Sigmoid colon (tissue), 6 donors: ENCODE measurements at regions not wholly inside any gene's neighbourhood (a gene's known extent, or its start where the extent isn't known, plus 50 kb on each side); places are given as distances from the start of the nearest gene placed in this dataset.

Source experiments
- DNase-seq: peaks from one replicate; pipeline ENCODE4 v3.0.0-alpha.2; 2019
- H3K27ac ChIP-seq, 4 donors: fragments of 200-600 bp; sonication (generic); one replicate each; pipeline ENCODE4 v1.5.1; 2016 to 2019; ENCODE audit warnings: mild to moderate bottlenecking in 1 of 4
- H3K27me3 ChIP-seq, 3 donors: fragments of 200-600 bp; sonication (generic); one replicate each; pipeline ENCODE4 v1.5.1; 2019; ENCODE audit warnings: mild to moderate bottlenecking in 1 of 3
- H3K36me3 ChIP-seq, 4 donors: fragments of 200-600 bp; sonication (generic); one replicate each; pipeline ENCODE4 v1.5.1; 2016 to 2019
- H3K4me1 ChIP-seq, 4 donors: fragments of 200-600 bp; sonication (generic); one replicate each; pipeline ENCODE4 v1.5.1; 2017 to 2019
- H3K4me3 ChIP-seq, 4 donors: fragments of 200-600 bp; sonication (generic); one replicate each; pipeline ENCODE4 v1.5.1; 2017 to 2019; ENCODE audit warnings: mild to moderate bottlenecking in 2 of 4, moderate library complexity in 1 of 4
- H3K9me3 ChIP-seq, 4 donors: fragments of 200-600 bp in 3 of 4; sonication (generic) in 3 of 4; one replicate each; pipeline versions ENCODE4 v1.5.1 to v1.6.1; 2013 to 2019
- EP300 ChIP-seq, 4 donors: sonication (generic); formaldehyde crosslinking; IDR thresholded peaks; one replicate each; pipeline ENCODE4 v1.6.1; 2017; ENCODE audit warnings: antibody characterized with exemption in 4 of 4
- POLR2A ChIP-seq, 2 donors: fragments of 450-650 bp; IDR thresholded peaks; one replicate each; pipeline ENCODE4 v1.6.1; 2016; ENCODE audit warnings: antibody characterized with exemption in 2 of 2, mild to moderate bottlenecking in 2 of 2, moderate library complexity in 2 of 2
- POLR2AphosphoS5 ChIP-seq, 4 donors: sonication (generic); formaldehyde crosslinking; IDR thresholded peaks; one replicate each; pipeline ENCODE4 v1.6.1; 2017; ENCODE audit warnings: antibody characterized with exemption in 4 of 4
- WGBS, 2 donors: extraction: QIAGEN DNeasy Blood & Tissue Kit; methylation state at CpG; one replicate each; pipeline ENCODE4 v1.1.7; 2013; 5-methylcytosine and 5-hydroxymethylcytosine counted together
- intact Hi-C: fragments of 100-400 bp; cut with DNase I; formaldehyde crosslinking; loops from one replicate; pipeline ENCODE4 v1.15.1; 2023
- TF ChIP-seq, protein P1 (sequence below), 4 experiments: fragments of 450-650 bp in 3 of 4; fragments of 200-600 bp in 1 of 4; IDR thresholded peaks; one replicate each; pipeline ENCODE4 v1.5.1; 2016 to 2019; ENCODE audit warnings: antibody characterized with exemption in 4 of 4, mild to moderate bottlenecking in 3 of 4, moderate library complexity in 2 of 4
- donor health status: healthy with polysubstance abuse.
- donor health status: healthy.

DNA sequence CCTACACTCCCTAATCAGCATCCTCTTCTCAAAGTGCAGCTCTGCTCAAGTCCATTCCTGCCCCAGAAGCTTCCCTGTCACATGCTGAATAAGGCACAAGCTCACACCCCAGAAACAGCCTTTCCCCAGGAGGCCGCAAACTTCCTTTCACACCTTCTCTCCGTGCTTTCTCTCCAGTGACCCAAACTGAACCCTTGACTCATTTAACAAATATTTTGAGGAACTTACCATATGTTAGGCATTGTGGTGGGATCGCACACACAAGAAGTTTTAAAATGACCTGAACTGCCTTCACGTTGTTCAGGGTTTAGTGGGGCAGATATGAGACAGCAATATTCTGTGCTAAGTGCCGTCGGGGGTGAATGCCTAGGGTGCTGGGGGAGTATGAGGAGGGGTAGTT lies 161.3 kb downstream of the INSIG2 start:
- Histone ChIP-seq H3K27ac (no peak overlapping the region), H3K4me1 (peaks cover 0 to 6% (median 0%) of the 10 kb centered on the region in 4 donors), H3K36me3 (no peaks in the 10 kb centered on the region), H3K27me3 (peaks cover 0 to 3% (median 0%) of the 10 kb centered on the region in 3 donors), H3K4me3 (no peak overlapping the region), H3K9me3 (no peaks in the 10 kb centered on the region)
- TF ChIP-seq POLR2A (IDR thresholded peaks at IDR 0.05): no peak
- no peak for TF ChIP-seq EP300 (IDR thresholded peaks at IDR 0.05)
- TF ChIP-seq POLR2AphosphoS5 (IDR thresholded peaks at IDR 0.05): no peak
- TF ChIP-seq, protein P1, sequence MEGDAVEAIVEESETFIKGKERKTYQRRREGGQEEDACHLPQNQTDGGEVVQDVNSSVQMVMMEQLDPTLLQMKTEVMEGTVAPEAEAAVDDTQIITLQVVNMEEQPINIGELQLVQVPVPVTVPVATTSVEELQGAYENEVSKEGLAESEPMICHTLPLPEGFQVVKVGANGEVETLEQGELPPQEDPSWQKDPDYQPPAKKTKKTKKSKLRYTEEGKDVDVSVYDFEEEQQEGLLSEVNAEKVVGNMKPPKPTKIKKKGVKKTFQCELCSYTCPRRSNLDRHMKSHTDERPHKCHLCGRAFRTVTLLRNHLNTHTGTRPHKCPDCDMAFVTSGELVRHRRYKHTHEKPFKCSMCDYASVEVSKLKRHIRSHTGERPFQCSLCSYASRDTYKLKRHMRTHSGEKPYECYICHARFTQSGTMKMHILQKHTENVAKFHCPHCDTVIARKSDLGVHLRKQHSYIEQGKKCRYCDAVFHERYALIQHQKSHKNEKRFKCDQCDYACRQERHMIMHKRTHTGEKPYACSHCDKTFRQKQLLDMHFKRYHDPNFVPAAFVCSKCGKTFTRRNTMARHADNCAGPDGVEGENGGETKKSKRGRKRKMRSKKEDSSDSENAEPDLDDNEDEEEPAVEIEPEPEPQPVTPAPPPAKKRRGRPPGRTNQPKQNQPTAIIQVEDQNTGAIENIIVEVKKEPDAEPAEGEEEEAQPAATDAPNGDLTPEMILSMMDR (IDR thresholded peaks at IDR 0.05): no peak
- no peak for DNase-seq
- 51 to 56% methylated on average over 6 of the region's 6 CpGs for WGBS, 2 donors
- intact Hi-C loops: no loop called here

DNA sequence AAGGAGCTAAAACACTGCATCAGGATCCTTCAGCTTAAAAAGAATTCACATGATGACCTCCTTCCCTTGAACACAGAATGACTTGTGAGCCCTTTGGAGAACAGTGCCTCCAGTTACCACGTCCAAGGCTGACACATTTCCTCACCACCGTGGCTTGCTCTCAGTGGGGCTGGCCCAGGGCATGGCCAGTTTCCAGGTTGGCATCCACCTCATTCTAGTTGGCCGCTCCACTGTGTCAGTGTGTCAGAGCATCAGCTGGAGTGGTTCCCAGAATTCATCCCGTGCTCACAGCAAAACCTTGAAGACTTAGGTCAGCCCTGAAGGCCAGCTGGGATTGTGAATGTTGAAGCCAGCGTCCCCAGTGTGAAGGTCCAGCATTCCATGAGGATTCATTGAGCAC lies 158.5 kb downstream of the INSIG2 start:
- no peak for TF ChIP-seq EP300 (IDR thresholded peaks at IDR 0.05)
- no peak for TF ChIP-seq POLR2A (IDR thresholded peaks at IDR 0.05)
- no peak for TF ChIP-seq POLR2AphosphoS5 (IDR thresholded peaks at IDR 0.05)
- TF ChIP-seq, protein P1 (IDR thresholded peaks at IDR 0.05): no peak
- no peaks in the 10 kb centered on the region for H3K36me3 ChIP-seq
- WGBS, 2 donors: 80% methylated on average over 5 of the region's 5 CpGs
- no peak overlapping the region for H3K4me3 ChIP-seq
- H3K27me3 ChIP-seq: peaks cover 0 to 3% (median 0%) of the 10 kb centered on the region in 3 donors
- intact Hi-C loops: no loop called here
- no peak overlapping the region for H3K27ac ChIP-seq
- no peaks in the 10 kb centered on the region for H3K9me3 ChIP-seq
- no peak for DNase-seq
- H3K4me1 ChIP-seq: peaks cover 0 to 5% (median 0%) of the 10 kb centered on the region in 4 donors

DNA sequence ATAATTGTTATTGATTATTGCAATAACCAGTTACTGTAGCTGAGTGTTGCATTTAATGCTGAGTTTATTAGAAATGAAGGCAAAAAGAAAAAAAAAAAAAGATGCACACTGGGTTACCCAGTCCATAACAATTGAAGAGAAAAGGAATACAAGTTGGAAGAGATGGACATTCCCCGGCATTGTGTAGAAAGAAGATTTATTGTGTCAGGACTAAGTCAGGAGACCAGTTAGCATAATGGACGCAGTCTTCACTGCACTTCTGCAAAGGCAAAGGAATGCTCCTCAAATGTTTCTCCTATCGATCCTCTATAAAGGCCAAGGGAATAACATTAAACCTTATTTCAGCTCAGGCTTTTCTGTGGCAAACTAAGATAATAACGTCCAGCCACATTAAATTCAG lies 157.8 kb downstream of the INSIG2 start:
- no peaks in the 10 kb centered on the region for H3K36me3 ChIP-seq
- no peak overlapping the region for H3K4me3 ChIP-seq
- H3K9me3 ChIP-seq: no peaks in the 10 kb centered on the region
- TF ChIP-seq EP300 (IDR thresholded peaks at IDR 0.05): no peak
- TF ChIP-seq POLR2AphosphoS5 (IDR thresholded peaks at IDR 0.05): no peak
- TF ChIP-seq, protein P1 (IDR thresholded peaks at IDR 0.05): no peak
- TF ChIP-seq POLR2A (IDR thresholded peaks at IDR 0.05): no peak
- no peak overlapping the region for H3K27ac ChIP-seq
- no peak for DNase-seq
- no peaks in the 10 kb centered on the region for H3K4me1 ChIP-seq
- 89 to 90% methylated on average over 4 of the region's 4 CpGs for WGBS, 2 donors
- intact Hi-C loops: no loop called here
- H3K27me3 ChIP-seq: peaks cover 0 to 3% (median 0%) of the 10 kb centered on the region in 3 donors

DNA sequence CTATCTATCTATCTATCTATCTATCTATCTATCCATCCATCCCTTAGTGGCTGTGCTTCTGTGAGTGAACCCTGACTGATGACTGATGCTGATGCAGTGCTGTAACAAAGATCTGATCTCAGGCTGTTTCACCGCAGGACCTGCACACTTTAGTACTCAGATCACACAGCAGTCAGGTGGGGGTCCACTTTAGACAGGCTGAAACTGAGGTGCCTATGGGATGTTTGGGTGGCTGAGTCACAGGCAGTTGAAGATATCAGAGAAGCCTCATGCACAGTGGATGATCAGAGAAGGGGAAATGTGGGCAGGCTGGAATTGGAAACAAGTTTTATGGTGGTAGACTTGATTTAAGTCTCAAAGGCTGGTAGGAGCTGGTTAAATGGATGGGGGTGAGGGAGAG lies 156.4 kb downstream of the INSIG2 start:
- DNase-seq: no peak
- Histone ChIP-seq H3K4me1 (no peaks in the 10 kb centered on the region), H3K27me3 (peaks cover 0 to 3% (median 0%) of the 10 kb centered on the region in 3 donors), H3K27ac (no peak overlapping the region), H3K36me3 (no peaks in the 10 kb centered on the region), H3K9me3 (no peaks in the 10 kb centered on the region), H3K4me3 (no peak overlapping the region)
- WGBS, 2 donors: 93 to 95% methylated on average over 1 of the region's 1 CpG
- TF ChIP-seq EP300 (IDR thresholded peaks at IDR 0.05) (no peak), POLR2AphosphoS5 (IDR thresholded peaks at IDR 0.05) (no peak), POLR2A (IDR thresholded peaks at IDR 0.05) (no peak)
- TF ChIP-seq, protein P1 (IDR thresholded peaks at IDR 0.05): no peak
- intact Hi-C loops: no loop called here

DNA sequence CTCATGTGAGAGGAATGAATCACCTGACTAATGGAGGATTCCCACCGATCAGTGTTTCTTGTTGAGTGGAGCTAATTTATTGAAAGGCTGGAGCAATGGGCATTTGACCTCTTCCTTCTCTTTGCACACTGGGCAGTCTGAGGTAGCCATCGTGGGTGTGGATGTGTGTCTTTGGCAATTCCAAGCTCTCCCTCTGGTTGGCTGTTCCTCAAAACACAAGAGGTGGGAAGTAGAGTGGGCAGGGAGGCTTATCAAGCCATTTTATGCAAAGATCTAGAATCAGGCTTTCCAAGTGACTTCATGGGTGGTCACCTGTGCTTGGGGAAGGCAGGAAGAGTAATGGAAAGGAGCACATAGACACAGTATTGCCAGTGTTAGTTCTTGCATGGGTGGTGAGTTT lies 154.8 kb downstream of the INSIG2 start:
- Histone ChIP-seq H3K4me1 (no peaks in the 10 kb centered on the region), H3K4me3 (no peak overlapping the region), H3K9me3 (no peaks in the 10 kb centered on the region), H3K27ac (no peak overlapping the region), H3K27me3 (peaks cover 0 to 3% (median 0%) of the 10 kb centered on the region in 3 donors), H3K36me3 (no peaks in the 10 kb centered on the region)
- no peak for TF ChIP-seq POLR2A (IDR thresholded peaks at IDR 0.05)
- TF ChIP-seq EP300 (IDR thresholded peaks at IDR 0.05): no peak
- TF ChIP-seq, protein P1 (IDR thresholded peaks at IDR 0.05): no peak
- TF ChIP-seq POLR2AphosphoS5 (IDR thresholded peaks at IDR 0.05): no peak
- intact Hi-C loops: no loop called here
- 49 to 78% methylated on average over 2 of the region's 2 CpGs for WGBS, 2 donors
- no peak for DNase-seq
